AG04449 (cell line): ENCODE measurements at regions not wholly inside any gene's neighbourhood (a gene's known extent, or its start where the extent isn't known, plus 50 kb on each side); places are given as distances from the start of the nearest gene placed in this dataset.

Source experiments
- CTCF ChIA-PET: fragments of 350-600 bp; formaldehyde crosslinking; extraction: SDS; loops from one replicate; lab custom pipeline; 2021; ENCODE audit warnings: antibody characterized with exemption; lab: Yijun Ruan, JAX
- POLR2A ChIA-PET: fragments of 400-600, 350-600 bp; formaldehyde crosslinking; extraction: SDS; loops from one replicate; lab custom pipeline; 2020; ENCODE audit warnings: antibody characterized with exemption, inconsistent platforms; lab: Yijun Ruan, JAX
- DNase-seq: peaks from one replicate; pipeline ENCODE4 v3.0.0-alpha.2; 2010; ENCODE audit warnings: low read depth, low spot score
- H3K4me3 ChIP-seq: 2 replicates; pipeline ENCODE4 v1.5.1; 2011; ENCODE audit warnings: low read depth, mild to moderate bottlenecking, control low read depth, low read length
- TF ChIP-seq, protein P1 (sequence below): IDR thresholded peaks from one replicate; pipeline ENCODE4 v1.5.1; 2011; ENCODE audit warnings: mild to moderate bottlenecking, moderate library complexity, low read length, control low read depth, inconsistent platforms; ENCODE audit not compliant: insufficient read depth; ENCODE audit errors: missing control alignments

DNA sequence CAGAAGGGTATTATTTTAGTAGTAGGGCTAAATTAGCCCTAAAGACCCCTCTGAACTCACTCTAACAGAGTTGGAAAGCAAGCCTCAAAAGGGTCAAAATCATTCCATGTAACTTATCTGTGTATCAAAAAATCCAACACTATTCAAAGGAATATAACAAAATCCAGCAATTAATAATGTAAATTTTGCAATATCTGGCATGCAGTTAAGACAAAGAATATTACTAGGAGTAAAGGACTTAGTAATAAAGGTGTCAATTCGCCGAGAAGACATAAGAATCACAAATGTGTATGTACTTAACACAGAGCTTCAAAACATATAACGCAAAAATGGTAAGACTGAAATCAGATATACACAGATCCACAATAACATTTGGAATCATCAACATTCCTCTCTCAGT lies 71.2 kb upstream of the PFN2 start:
- no peak for DNase-seq
- CTCF ChIA-PET, result no interaction called here
- POLR2A ChIA-PET, result no interaction called here
- TF ChIP-seq, protein P1, sequence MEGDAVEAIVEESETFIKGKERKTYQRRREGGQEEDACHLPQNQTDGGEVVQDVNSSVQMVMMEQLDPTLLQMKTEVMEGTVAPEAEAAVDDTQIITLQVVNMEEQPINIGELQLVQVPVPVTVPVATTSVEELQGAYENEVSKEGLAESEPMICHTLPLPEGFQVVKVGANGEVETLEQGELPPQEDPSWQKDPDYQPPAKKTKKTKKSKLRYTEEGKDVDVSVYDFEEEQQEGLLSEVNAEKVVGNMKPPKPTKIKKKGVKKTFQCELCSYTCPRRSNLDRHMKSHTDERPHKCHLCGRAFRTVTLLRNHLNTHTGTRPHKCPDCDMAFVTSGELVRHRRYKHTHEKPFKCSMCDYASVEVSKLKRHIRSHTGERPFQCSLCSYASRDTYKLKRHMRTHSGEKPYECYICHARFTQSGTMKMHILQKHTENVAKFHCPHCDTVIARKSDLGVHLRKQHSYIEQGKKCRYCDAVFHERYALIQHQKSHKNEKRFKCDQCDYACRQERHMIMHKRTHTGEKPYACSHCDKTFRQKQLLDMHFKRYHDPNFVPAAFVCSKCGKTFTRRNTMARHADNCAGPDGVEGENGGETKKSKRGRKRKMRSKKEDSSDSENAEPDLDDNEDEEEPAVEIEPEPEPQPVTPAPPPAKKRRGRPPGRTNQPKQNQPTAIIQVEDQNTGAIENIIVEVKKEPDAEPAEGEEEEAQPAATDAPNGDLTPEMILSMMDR, result no peak
- no peak overlapping the region for H3K4me3 ChIP-seq

GRCh38 chr3:150040097-150040496 lies 69.4 kb upstream of the PFN2 start:
- ChIA-PET CTCF (no interaction called here), POLR2A (interaction anchor here (0.7 kb wide), 1 partner anchor 144 kb away, joined by 3 read pairs; no protein-coding TSS in a partner anchor)
- TF ChIP-seq, protein P1, result no peak
- H3K4me3 ChIP-seq, result no peak overlapping the region
- no peak for DNase-seq

DNA sequence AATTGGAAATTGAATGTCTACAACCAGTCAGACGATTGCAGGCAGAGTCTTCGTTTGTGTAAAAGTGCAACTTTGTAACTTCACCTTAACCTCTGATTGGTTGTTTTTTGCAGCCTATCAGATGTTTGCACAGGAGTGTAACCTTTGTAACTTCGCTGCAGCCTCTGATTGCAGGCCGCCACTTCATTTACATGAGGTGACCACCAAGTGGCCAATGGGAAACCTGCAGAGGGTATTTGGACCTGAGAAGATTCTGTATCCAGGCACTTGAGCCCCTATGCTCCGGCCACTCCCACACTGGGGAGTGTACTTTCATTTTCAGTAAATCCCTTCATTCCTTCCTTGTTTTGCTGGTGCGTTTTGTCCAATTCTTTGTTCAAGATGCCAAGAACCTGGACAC lies 68.1 kb upstream of the PFN2 start:
- ChIA-PET CTCF (no interaction called here), POLR2A (no interaction called here)
- no peak for DNase-seq
- no peak overlapping the region for H3K4me3 ChIP-seq
- TF ChIP-seq, protein P1, result no peak

DNA sequence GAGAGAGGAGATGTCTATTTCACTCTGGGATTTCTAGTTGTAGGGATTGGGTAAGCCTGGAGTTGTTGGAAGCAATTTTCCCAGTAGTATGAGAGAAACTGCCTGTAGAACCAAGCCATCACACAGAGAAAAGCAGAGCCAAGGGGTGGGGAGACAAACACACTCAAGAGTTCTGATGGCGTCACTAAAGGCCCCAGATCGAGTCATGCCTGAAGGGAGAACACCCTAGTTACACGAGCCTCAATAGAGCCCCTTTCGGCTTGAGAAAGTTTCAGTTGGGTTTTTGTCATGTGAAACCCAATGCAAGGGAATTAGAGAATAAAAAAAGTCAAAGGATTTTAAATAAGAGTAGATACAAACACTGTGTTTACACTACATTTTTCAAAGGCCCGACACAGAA lies 66.1 kb upstream of the PFN2 start:
- TF ChIP-seq, protein P1, result no peak
- CTCF ChIA-PET, result no interaction called here
- no peak for DNase-seq
- POLR2A ChIA-PET, result interaction anchor here (0.6 kb wide), 1 partner anchor 32 kb away, joined by 3 read pairs; no protein-coding TSS in a partner anchor
- no peak overlapping the region for H3K4me3 ChIP-seq

GRCh38 chr3:150035910-150036612 lies 65.4 kb upstream of the PFN2 start:
- TF ChIP-seq, protein P1, result no peak
- CTCF ChIA-PET, result no interaction called here
- H3K4me3 ChIP-seq, result no peak overlapping the region
- DNase-seq, result no peak
- POLR2A ChIA-PET, result interaction anchor here (0.6 kb wide), 1 partner anchor 33 kb away, joined by 3 read pairs; no protein-coding TSS in a partner anchor

- no peak overlapping the region for H3K4me3 ChIP-seq
- ChIA-PET POLR2A (no interaction called here), CTCF (interaction anchor here (1.6 kb wide), 1 partner anchor 9 kb away, joined by 4 read pairs; no protein-coding TSS in a partner anchor)
- no peak for DNase-seq
- TF ChIP-seq, protein P1, result no peak
Observed at GRCh38 chr3:150035301-150035779, 64.6 kb upstream of the PFN2 start.
